GM08714 (cell line): ENCODE measurements at regions not wholly inside any gene's neighbourhood (a gene's known extent, or its start where the extent isn't known, plus 50 kb on each side); places are given as distances from the start of the nearest gene placed in this dataset.

Experiments
- H3K4me3 ChIP-seq: fragments of 200-500 bp; sonication (Bioruptor generic); 2 replicates; pipeline ENCODE4 v1.5.1; 2014; ENCODE audit warnings: mild to moderate bottlenecking, low read length, inconsistent platforms
- ZNF274 ChIP-seq: IDR thresholded peaks from 2 replicates; pipeline ENCODE4 v1.6.1; 2012; ENCODE audit warnings: mild to moderate bottlenecking, low read depth, low read length

GRCh38 chr12:77686760-77687159 lies 143.9 kb upstream of the NAV3 start:
- no peak for TF ChIP-seq ZNF274
- no peak overlapping the region for H3K4me3 ChIP-seq

DNA sequence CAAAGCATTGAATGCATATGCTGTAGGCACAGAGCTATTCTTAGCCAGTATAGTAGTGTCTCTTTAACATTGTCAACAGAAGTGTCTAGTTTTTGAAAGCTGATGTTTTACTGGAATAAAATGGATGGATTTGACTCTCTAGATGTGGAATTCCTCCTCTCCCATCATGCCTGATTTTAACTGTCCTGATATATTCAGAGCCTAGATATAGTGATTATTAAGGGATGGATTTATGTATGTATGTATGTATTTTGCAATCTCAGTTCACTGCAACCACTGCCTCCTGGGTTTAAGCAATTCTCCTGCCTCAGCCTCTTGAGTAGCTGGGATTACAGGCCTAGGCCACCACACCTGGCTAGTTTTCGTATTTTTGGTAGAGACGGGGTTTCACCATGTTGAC lies 144.8 kb upstream of the NAV3 start:
- TF ChIP-seq ZNF274, result no peak
- no peak overlapping the region for H3K4me3 ChIP-seq

GRCh38 chr12:77685112-77685511 lies 145.6 kb upstream of the NAV3 start:
- H3K4me3 ChIP-seq, result no peak overlapping the region
- no peak for TF ChIP-seq ZNF274

DNA sequence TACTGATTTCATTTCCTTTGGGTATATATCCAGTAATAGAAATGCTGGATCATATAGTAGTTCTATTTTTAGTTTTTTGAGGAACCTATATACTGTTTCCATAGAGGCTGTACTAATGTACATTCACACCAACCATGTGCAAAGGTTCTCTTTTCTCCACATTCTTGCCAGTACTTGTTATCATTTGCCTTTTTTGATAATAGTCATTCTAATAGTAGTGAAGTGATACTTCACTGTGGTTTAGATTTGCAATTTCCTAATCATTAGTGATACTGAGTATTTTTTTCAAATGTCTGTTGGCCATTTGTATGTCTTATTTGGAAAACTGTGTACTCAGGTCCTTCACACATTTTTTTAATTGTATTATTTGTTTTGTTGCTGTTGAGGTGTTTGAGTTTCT lies 148.2 kb upstream of the NAV3 start:
- no peak overlapping the region for H3K4me3 ChIP-seq
- TF ChIP-seq ZNF274, result no peak

GRCh38 chr12:77681726-77682125 lies 149.0 kb upstream of the NAV3 start:
- H3K4me3 ChIP-seq, result no peak overlapping the region
- no peak for TF ChIP-seq ZNF274

DNA sequence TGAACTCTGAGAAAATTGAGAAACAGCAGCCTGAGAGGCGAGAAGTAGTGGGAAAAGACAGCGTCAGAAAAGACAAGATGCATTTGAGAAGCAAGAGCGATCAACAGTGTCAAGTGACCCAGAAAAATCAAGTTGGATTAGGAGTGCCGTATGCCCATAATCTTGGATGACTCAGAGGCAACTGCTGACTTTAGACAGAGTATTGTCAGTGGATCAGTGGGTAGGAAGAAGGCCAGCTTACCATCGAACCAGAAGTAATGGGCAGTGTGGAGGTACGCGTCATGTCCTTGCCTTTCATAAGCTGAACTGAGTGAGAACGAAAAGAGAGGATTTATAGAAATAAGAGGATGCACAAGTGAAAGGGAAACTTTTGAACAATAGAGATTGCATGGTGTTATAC lies 151.0 kb upstream of the NAV3 start:
- H3K4me3 ChIP-seq, result no peak overlapping the region
- no peak for TF ChIP-seq ZNF274

- TF ChIP-seq ZNF274, result no peak
- no peak overlapping the region for H3K4me3 ChIP-seq
Observed at GRCh38 chr12:77678621-77679020, 152.1 kb upstream of the NAV3 start.

DNA sequence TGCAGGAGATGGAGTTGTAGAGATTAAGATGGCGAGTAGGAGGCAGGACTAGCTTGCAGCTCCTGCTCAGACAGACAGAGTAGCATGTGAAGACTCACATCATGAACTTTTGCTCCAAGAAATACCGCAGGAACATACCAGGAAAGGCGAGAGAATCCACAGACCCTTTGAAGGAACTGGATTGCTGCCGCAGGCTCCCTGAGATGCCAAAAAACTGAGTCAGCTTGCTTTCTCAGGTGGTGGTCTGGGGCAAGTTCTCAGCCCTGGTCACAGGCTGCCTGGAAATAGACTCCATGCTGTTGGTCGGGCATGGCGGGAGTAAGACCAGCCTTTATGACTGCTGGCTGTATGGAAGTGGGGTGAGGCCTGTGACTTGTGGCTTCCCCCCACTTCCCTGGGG lies 163.6 kb upstream of the NAV3 start:
- H3K4me3 ChIP-seq, result no peak overlapping the region
- TF ChIP-seq ZNF274, result no peak

DNA sequence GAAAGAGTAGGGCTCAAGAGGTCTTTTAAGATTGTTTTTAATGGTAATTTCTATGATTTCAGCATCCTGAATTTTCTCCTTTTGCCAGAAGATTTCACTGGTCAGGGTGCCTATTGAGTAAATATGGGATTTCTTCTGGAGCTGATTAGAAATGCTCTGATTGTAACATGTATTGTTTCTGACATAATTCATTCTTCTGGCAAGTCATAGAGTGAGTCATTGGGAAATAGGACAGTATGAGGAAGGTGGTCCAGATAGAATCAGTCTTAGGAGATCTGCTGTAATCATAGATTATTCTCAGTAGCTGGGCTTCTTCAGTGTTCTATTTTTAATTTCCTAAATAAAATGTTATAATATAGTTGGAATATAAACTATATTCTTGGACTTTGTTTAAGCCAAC lies 182.0 kb upstream of the NAV3 start:
- H3K4me3 ChIP-seq, result no peak overlapping the region
- no peak for TF ChIP-seq ZNF274

DNA sequence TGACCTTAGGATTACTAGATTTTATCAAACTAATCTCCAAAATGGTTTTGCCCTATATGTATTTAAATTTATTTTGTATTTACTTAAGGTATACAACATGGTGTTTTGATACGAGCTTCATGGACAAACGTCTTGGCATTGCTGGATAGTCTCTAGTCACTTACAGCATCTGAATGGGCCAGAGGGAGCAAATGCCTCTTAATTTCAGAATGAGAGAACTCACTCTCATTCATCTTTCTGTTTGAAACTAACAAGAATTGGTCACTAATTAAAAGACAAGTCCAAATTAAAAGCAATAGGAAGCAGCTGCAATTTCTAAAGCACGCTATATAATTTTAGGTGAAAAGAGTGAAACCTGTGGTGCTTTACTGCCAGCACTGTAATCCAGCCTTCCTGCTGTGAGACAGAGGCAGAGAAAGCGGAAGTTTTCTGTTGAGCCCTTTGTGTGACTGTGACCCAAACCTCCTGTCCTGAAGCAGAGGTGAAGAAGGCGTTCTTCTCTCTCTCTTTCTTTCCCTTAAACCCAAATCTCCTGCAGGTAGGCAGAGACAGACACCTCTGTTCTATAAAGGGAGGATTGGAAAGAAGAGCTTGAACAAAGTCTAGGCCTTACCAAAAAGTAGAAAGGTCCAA lies 184.6 kb upstream of the NAV3 start:
- no peak overlapping the region for H3K4me3 ChIP-seq
- no peak for TF ChIP-seq ZNF274

GRCh38 chr12:77644915-77645605 lies 185.6 kb upstream of the NAV3 start:
- no peak for TF ChIP-seq ZNF274
- H3K4me3 ChIP-seq, result no peak overlapping the region

- H3K4me3 ChIP-seq, result no peak overlapping the region
- TF ChIP-seq ZNF274, result no peak
Observed at GRCh38 chr12:77642246-77642645, 188.4 kb upstream of the NAV3 start.

- no peak overlapping the region for H3K4me3 ChIP-seq
- TF ChIP-seq ZNF274, result no peak
Observed at GRCh38 chr12:77640356-77640755, 190.3 kb upstream of the NAV3 start.

DNA sequence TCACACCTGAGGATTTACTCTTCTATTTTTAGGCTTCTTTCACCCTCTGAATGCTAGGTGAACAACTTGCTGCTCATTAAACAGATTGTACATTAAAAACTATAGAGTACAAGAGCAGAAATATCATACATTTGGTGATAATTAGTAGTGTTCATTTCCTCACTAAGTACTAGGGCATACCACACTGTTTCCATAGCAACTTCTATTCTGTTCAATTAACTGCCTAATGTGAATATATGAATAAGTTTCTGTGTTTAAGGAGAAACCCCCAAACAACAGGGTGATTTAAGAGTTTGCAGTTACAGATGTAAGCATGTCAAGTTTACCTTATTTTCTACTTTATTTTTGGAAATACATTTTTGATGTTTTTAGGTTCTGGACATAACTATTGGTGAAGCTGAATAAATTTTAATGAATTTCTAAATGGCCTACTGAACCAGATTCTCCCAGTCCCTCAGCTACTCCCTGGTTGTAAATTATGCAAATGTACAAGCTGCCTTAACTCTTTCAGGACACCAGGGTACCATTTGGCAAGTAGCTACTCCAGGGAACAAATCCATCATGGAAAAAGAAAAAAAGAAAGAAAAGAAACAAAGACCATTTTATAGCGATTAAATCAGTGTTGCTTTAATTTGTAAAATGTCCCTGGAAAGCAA lies 199.8 kb upstream of the NAV3 start:
- no peak for TF ChIP-seq ZNF274
- H3K4me3 ChIP-seq, result no peak overlapping the region

- H3K4me3 ChIP-seq, result no peak overlapping the region
- no peak for TF ChIP-seq ZNF274
Observed at GRCh38 chr12:77630344-77630743, 200.3 kb upstream of the NAV3 start.

DNA sequence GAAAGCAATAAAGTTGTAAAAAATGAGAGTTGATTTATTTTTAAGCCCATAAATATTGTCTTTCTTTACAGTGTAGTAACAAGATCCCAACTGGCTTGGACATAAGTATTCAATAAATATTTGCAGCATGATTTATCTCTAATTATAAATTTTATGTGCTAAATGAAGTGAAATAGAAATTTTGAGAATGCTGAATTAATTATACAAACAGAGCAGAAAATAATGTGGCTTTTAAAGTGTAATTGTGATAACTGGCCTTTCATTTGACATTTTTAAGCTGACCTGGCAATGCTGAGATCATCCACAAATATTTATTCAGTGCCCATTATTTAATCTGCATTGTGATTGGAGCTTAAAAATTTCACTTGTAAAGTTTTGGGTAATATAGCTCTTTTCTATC lies 201.6 kb upstream of the NAV3 start:
- no peak overlapping the region for H3K4me3 ChIP-seq
- TF ChIP-seq ZNF274, result no peak
